GM19025 (cell line): ENCODE measurements at regions not wholly inside any gene's neighbourhood (a gene's known extent, or its start where the extent isn't known, plus 50 kb on each side); places are given as distances from the start of the nearest gene placed in this dataset.

Experiments used
- ATAC-seq: cut with Tn5 transposase; IDR thresholded peaks from one replicate; pipeline ENCODE4 v1.9.1; 2021; ENCODE audit warnings: mild to moderate bottlenecking, low read depth, moderate library complexity; ENCODE audit not compliant: unreplicated experiment

GRCh38 chr16:17887963-17888362 is 417.2 kb upstream of the XYLT1 start:
- no peak for ATAC-seq

- ATAC-seq, result no peak
Observed at GRCh38 chr16:17885659-17886207, 415.0 kb upstream of the XYLT1 start.

- no peak for ATAC-seq
Observed at GRCh38 chr16:17877821-17878360, 407.1 kb upstream of the XYLT1 start.

- ATAC-seq, result no peak
Observed at GRCh38 chr16:17866996-17867395, 396.2 kb upstream of the XYLT1 start.

- no peak for ATAC-seq
Observed at GRCh38 chr16:17861981-17862479, 391.3 kb upstream of the XYLT1 start.

- ATAC-seq, result no peak
Observed at GRCh38 chr16:17858061-17858460, 387.3 kb upstream of the XYLT1 start.

GRCh38 chr16:17853958-17854357 is 383.2 kb upstream of the XYLT1 start:
- no peak for ATAC-seq

GRCh38 chr16:17852977-17853702 is 382.4 kb upstream of the XYLT1 start:
- no peak for ATAC-seq

GRCh38 chr16:17850581-17851250 is 380.0 kb upstream of the XYLT1 start:
- no peak for ATAC-seq

- no peak for ATAC-seq
Observed at GRCh38 chr16:17847234-17847795, 376.6 kb upstream of the XYLT1 start.

- ATAC-seq, result no peak
Observed at GRCh38 chr16:17846030-17846429, 375.3 kb upstream of the XYLT1 start.

GRCh38 chr16:17845031-17845430 is 374.3 kb upstream of the XYLT1 start:
- no peak for ATAC-seq

- no peak for ATAC-seq
Observed at GRCh38 chr16:17843905-17844304, 373.1 kb upstream of the XYLT1 start.

- no peak for ATAC-seq
Observed at GRCh38 chr16:17839907-17840306, 369.1 kb upstream of the XYLT1 start.

GRCh38 chr16:17839272-17839671 is 368.5 kb upstream of the XYLT1 start:
- ATAC-seq, result no peak

GRCh38 chr16:17836868-17837602 is 366.3 kb upstream of the XYLT1 start:
- no peak for ATAC-seq

GRCh38 chr16:17835118-17835876 is 364.5 kb upstream of the XYLT1 start:
- ATAC-seq, result no peak

GRCh38 chr16:17832738-17833137 is 362.0 kb upstream of the XYLT1 start:
- ATAC-seq, result no peak

- ATAC-seq, result no peak
Observed at GRCh38 chr16:17831330-17831729, 360.6 kb upstream of the XYLT1 start.

- ATAC-seq, result no peak
Observed at GRCh38 chr16:17830651-17831050, 359.9 kb upstream of the XYLT1 start.
